ENCODE measurements at regions not wholly inside any gene's neighbourhood (a gene's known extent, or its start where the extent isn't known, plus 50 kb on each side); places are given as distances from the start of the nearest gene placed in this dataset.
A peak's percentile ranks its signal among the peaks of the same experiment; 100 is the strongest.
"Not testable (repeated sequence)": the region's sequence is repeated elsewhere in the genome, so short reads cannot be mapped to it uniquely, and the experiment has no call there.

- TF ChIP-seq AFF4 (CRISPR knock-in tag; IDR thresholded peaks at IDR 0.05; ENCODE audit: borderline replicate concordance) = no peak
- no peak for TF ChIP-seq JUN (CRISPR knock-in tag; IDR thresholded peaks at IDR 0.05)
- TF ChIP-seq ATF6 (CRISPR knock-in tag; IDR thresholded peaks at IDR 0.05) = no peak
- no peak for TF ChIP-seq MYBL2 (CRISPR knock-in tag; IDR thresholded peaks at IDR 0.05)
- TF ChIP-seq NR2C2 (CRISPR knock-in tag; IDR thresholded peaks at IDR 0.05) = no peak
These were observed 88.5 kb upstream of the XIST start (continued) for GRCh38 chrX:73940893-73941470.

GRCh38 chrX:73937843-73938242 is 85.3 kb upstream of the XIST start:
- H3K27ac Mint-ChIP-seq; DNase-seq (ENCODE audit: low spot score); H3K9me3 Mint-ChIP-seq; CTCF ChIA-PET; H3K27me3 Mint-ChIP-seq (ENCODE audit: low read depth); POLR2A ChIA-PET; H3K4me1 Mint-ChIP-seq; H3K4me3 Mint-ChIP-seq; H3K36me3 Mint-ChIP-seq; ATAC-seq: not testable (repeated sequence)
- peak; percentile 53; the same call in 1 of the 2 replicates for TF ChIP-seq GABPB1 (CRISPR knock-in tag; IDR thresholded peaks at IDR 0.05)

- H3K4me1 Mint-ChIP-seq = no peaks in the 10 kb centered on the region
- ChIA-PET POLR2A (no interaction called here), CTCF (no interaction called here)
- H3K27ac Mint-ChIP-seq = no peak overlapping the region
- no peaks in the 10 kb centered on the region for H3K9me3 Mint-ChIP-seq
- H3K36me3 Mint-ChIP-seq = no peaks in the 10 kb centered on the region
- no peak for TF ChIP-seq ARID4B (CRISPR knock-in tag; IDR thresholded peaks at IDR 0.05; ENCODE audit: borderline replicate concordance)
- TF ChIP-seq ZNF232 (CRISPR knock-in tag; IDR thresholded peaks at IDR 0.05) = no peak
- no peak for TF ChIP-seq USF2 (CRISPR knock-in tag; IDR thresholded peaks at IDR 0.05)
- TF ChIP-seq ZNF512 (CRISPR knock-in tag; IDR thresholded peaks at IDR 0.05; ENCODE audit: borderline replicate concordance) = no peak
- TF ChIP-seq SMAD4 (CRISPR knock-in tag; IDR thresholded peaks at IDR 0.05) = no peak
- no peak for TF ChIP-seq NR2C2 (CRISPR knock-in tag; IDR thresholded peaks at IDR 0.05)
- TF ChIP-seq JAZF1 (CRISPR knock-in tag; IDR thresholded peaks at IDR 0.05) = no peak
- no peak for TF ChIP-seq OVOL2 (CRISPR knock-in tag; IDR thresholded peaks at IDR 0.05; ENCODE audit: borderline replicate concordance)
- no peak for TF ChIP-seq ZNF281 (CRISPR knock-in tag; IDR thresholded peaks at IDR 0.05)
- no peak for TF ChIP-seq ZNF416 (CRISPR knock-in tag; IDR thresholded peaks at IDR 0.05)
- no peak for TF ChIP-seq ZNF317 (CRISPR knock-in tag; IDR thresholded peaks at IDR 0.05; ENCODE audit: borderline replicate concordance, low read depth)
- DNase-seq (ENCODE audit: low spot score) (no peak), ATAC-seq (no peak)
- H3K27me3 Mint-ChIP-seq (ENCODE audit: low read depth) = no peaks in the 10 kb centered on the region
- H3K4me3 Mint-ChIP-seq = no peak overlapping the region
These were observed 80.0 kb upstream of the XIST start for GRCh38 chrX:73932522-73932921.
